SK-N-MC (cell line): ENCODE measurements at regions not wholly inside any gene's neighbourhood (a gene's known extent, or its start where the extent isn't known, plus 50 kb on each side); places are given as distances from the start of the nearest gene placed in this dataset.

Source experiments
- EZH2 ChIP-seq: fragments of 200-600 bp; sonication (generic); IDR thresholded peaks from one replicate; pipeline ENCODE4 v1.6.1; 2017; ENCODE audit warnings: antibody characterized with exemption
- FOXP2 ChIP-seq: optimal IDR thresholded peaks from 2 replicates; pipeline ENCODE3; 2011; ENCODE audit warnings: mild to moderate bottlenecking, moderate library complexity; ENCODE audit not compliant: insufficient read depth; ENCODE audit errors: extremely low read length, control extremely low read depth
- POLR2AphosphoS5 ChIP-seq: IDR thresholded peaks from 2 replicates; pipeline ENCODE4 v1.6.1; 2012; ENCODE audit warnings: mild to moderate bottlenecking, low read depth, low read length, borderline replicate concordance

GRCh38 chr10:28403090-28403489 is 100.2 kb upstream of the MPP7 start:
- TF ChIP-seq EZH2 (no peak), POLR2AphosphoS5 (no peak), FOXP2 (no peak)
